MM.1S (cell line): ENCODE measurements at regions not wholly inside any gene's neighbourhood (a gene's known extent, or its start where the extent isn't known, plus 50 kb on each side); places are given as distances from the start of the nearest gene placed in this dataset.

Source experiments
- EZH2phosphoT487 ChIP-seq: fragments of 300-600 bp; sonication (generic); IDR thresholded peaks from 2 replicates; pipeline ENCODE4 v1.6.1; 2018; ENCODE audit warnings: antibody characterized with exemption, low read length
- TF ChIP-seq, protein P1 (sequence below): fragments of 300-600 bp; sonication (generic); IDR thresholded peaks from 2 replicates; pipeline ENCODE4 v1.5.1; 2016; ENCODE audit warnings: antibody characterized with exemption, low read length, mixed read lengths

DNA sequence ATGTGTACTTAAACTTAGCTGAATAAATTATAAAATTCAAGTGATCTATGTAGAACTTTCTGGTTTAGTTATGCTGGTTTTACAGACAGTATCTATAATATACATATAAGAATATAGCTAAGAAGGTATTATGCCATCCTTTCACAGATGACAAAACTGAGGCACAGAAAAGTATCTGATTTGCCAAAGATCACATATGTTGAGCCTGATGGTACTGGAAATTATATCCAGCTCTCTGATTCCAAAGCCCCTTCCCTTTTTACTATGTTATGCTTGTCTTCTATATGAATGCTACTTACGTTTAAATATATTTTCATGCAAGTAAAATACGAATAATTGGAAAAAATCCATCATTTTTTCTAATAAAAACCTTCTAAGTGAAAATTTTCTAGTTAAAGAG, 1631.3 kb downstream of the DPP10 start:
- TF ChIP-seq, protein P1, sequence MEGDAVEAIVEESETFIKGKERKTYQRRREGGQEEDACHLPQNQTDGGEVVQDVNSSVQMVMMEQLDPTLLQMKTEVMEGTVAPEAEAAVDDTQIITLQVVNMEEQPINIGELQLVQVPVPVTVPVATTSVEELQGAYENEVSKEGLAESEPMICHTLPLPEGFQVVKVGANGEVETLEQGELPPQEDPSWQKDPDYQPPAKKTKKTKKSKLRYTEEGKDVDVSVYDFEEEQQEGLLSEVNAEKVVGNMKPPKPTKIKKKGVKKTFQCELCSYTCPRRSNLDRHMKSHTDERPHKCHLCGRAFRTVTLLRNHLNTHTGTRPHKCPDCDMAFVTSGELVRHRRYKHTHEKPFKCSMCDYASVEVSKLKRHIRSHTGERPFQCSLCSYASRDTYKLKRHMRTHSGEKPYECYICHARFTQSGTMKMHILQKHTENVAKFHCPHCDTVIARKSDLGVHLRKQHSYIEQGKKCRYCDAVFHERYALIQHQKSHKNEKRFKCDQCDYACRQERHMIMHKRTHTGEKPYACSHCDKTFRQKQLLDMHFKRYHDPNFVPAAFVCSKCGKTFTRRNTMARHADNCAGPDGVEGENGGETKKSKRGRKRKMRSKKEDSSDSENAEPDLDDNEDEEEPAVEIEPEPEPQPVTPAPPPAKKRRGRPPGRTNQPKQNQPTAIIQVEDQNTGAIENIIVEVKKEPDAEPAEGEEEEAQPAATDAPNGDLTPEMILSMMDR, result no peak
- TF ChIP-seq EZH2phosphoT487, result no peak
